ENCODE measurements at regions not wholly inside any gene's neighbourhood (a gene's known extent, or its start where the extent isn't known, plus 50 kb on each side); places are given as distances from the start of the nearest gene placed in this dataset.

- no peaks in the 10 kb centered on the region for H3K36me3 ChIP-seq
- no peaks in the 10 kb centered on the region for H3K27me3 ChIP-seq (ENCODE audit: low read depth)
- no peak for TF ChIP-seq CTCF (IDR thresholded peaks at IDR 0.05; ENCODE audit: borderline replicate concordance)
- H3K4me3 ChIP-seq, result no peak overlapping the region
- no peak for DNase-seq
- no peak overlapping the region for H3K27ac ChIP-seq (replicated peaks)
- no peaks in the 10 kb centered on the region for H3K9me3 ChIP-seq (replicated peaks)
- intact Hi-C loops (cut with micrococcal nuclease), result no loop called here
- H3K4me1 ChIP-seq, result no peaks in the 10 kb centered on the region
These were observed 331.2 kb upstream of the LRATD1 start for GRCh38 chr2:14301331-14301730.

GRCh38 chr2:14303366-14304115, 329.0 kb upstream of the LRATD1 start:
- Histone ChIP-seq H3K27ac (replicated peaks) (no peak overlapping the region), H3K9me3 (replicated peaks) (no peaks in the 10 kb centered on the region), H3K4me3 (no peak overlapping the region), H3K36me3 (no peaks in the 10 kb centered on the region), H3K4me1 (no peaks in the 10 kb centered on the region), H3K27me3 (ENCODE audit: low read depth) (no peaks in the 10 kb centered on the region)
- no peak for TF ChIP-seq CTCF (IDR thresholded peaks at IDR 0.05; ENCODE audit: borderline replicate concordance)
- no peak for DNase-seq
- intact Hi-C loops (cut with micrococcal nuclease), result no loop called here

GRCh38 chr2:14304326-14304725, 328.2 kb upstream of the LRATD1 start:
- no peak overlapping the region for H3K4me3 ChIP-seq
- no peaks in the 10 kb centered on the region for H3K36me3 ChIP-seq
- H3K27me3 ChIP-seq (ENCODE audit: low read depth), result no peaks in the 10 kb centered on the region
- TF ChIP-seq CTCF (IDR thresholded peaks at IDR 0.05; ENCODE audit: borderline replicate concordance), result no peak
- H3K9me3 ChIP-seq (replicated peaks), result no peaks in the 10 kb centered on the region
- no peaks in the 10 kb centered on the region for H3K4me1 ChIP-seq
- no peak overlapping the region for H3K27ac ChIP-seq (replicated peaks)
- no peak for DNase-seq
- intact Hi-C loops (cut with micrococcal nuclease), result no loop called here

- H3K4me1 ChIP-seq, result no peaks in the 10 kb centered on the region
- no peaks in the 10 kb centered on the region for H3K27me3 ChIP-seq (ENCODE audit: low read depth)
- H3K36me3 ChIP-seq, result no peaks in the 10 kb centered on the region
- no peak overlapping the region for H3K4me3 ChIP-seq
- no peak for DNase-seq
- no peak overlapping the region for H3K27ac ChIP-seq (replicated peaks)
- intact Hi-C loops (cut with micrococcal nuclease), result no loop called here
- H3K9me3 ChIP-seq (replicated peaks), result no peaks in the 10 kb centered on the region
- no peak for TF ChIP-seq CTCF (IDR thresholded peaks at IDR 0.05; ENCODE audit: borderline replicate concordance)
These were observed 326.2 kb upstream of the LRATD1 start for GRCh38 chr2:14306268-14306861.

GRCh38 chr2:14313341-14313740, 319.2 kb upstream of the LRATD1 start:
- Histone ChIP-seq H3K4me3 (no peak overlapping the region), H3K36me3 (no peaks in the 10 kb centered on the region), H3K4me1 (no peaks in the 10 kb centered on the region), H3K27ac (replicated peaks) (no peak overlapping the region), H3K9me3 (replicated peaks) (no peaks in the 10 kb centered on the region), H3K27me3 (ENCODE audit: low read depth) (no peaks in the 10 kb centered on the region)
- intact Hi-C loops (cut with micrococcal nuclease), result no loop called here
- no peak for DNase-seq
- no peak for TF ChIP-seq CTCF (IDR thresholded peaks at IDR 0.05; ENCODE audit: borderline replicate concordance)

Data from left ventricle myocardium inferior (tissue), 1 donor.